Tibial nerve (tissue), 3 donors: ENCODE measurements at regions not wholly inside any gene's neighbourhood (a gene's known extent, or its start where the extent isn't known, plus 50 kb on each side); places are given as distances from the start of the nearest gene placed in this dataset.

Source experiments
- CTCF ChIP-seq, 5 experiments: fragments of 200-600 bp in 3 of 5; fragments of 450-650 bp in 2 of 5; sonication (generic) in 3 of 5; IDR thresholded peaks; one replicate each; pipeline ENCODE4 v1.5.1; 2016 to 2019; ENCODE audit warnings: antibody characterized with exemption in 5 of 5, mild to moderate bottlenecking in 3 of 5, moderate library complexity in 2 of 5
- POLR2A ChIP-seq, 2 donors: fragments of 450-650 bp; IDR thresholded peaks; one replicate each; pipeline ENCODE4 v1.6.1; 2017; ENCODE audit warnings: antibody characterized with exemption in 2 of 2, mild to moderate bottlenecking in 2 of 2, moderate library complexity in 2 of 2

GRCh38 chr10:65779985-65780384 is 1145.9 kb upstream of the LRRTM3 start:
- TF ChIP-seq POLR2A (IDR thresholded peaks at IDR 0.05) = no peak
- TF ChIP-seq CTCF (IDR thresholded peaks at IDR 0.05) = no peak
